ENCODE measurements at regions not wholly inside any gene's neighbourhood (a gene's known extent, or its start where the extent isn't known, plus 50 kb on each side); places are given as distances from the start of the nearest gene placed in this dataset.

DNA sequence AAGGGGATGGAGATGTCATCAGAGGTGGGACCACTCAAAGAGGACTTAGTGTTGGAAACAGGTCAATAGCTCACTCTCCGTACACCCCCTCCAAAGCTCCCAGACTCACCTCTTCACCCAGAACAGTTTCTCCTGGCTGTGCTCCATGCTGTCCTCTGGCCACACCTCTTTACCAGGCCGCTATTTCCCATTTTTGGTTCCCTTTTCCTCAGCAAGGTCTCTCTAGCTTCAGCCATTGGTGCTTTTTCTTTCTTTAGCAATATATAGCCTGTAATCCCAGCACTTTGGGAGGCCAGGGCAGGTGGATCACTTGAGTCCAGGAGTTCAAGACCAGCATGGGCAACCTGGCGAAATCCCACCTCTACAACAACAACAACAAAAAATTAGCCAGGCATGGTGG lies 123.6 kb upstream of the SMAD3 start:
- no peak for DNase-seq (ENCODE audit: low read depth in 4 of 4, low spot score in 3 of 4)

DNA sequence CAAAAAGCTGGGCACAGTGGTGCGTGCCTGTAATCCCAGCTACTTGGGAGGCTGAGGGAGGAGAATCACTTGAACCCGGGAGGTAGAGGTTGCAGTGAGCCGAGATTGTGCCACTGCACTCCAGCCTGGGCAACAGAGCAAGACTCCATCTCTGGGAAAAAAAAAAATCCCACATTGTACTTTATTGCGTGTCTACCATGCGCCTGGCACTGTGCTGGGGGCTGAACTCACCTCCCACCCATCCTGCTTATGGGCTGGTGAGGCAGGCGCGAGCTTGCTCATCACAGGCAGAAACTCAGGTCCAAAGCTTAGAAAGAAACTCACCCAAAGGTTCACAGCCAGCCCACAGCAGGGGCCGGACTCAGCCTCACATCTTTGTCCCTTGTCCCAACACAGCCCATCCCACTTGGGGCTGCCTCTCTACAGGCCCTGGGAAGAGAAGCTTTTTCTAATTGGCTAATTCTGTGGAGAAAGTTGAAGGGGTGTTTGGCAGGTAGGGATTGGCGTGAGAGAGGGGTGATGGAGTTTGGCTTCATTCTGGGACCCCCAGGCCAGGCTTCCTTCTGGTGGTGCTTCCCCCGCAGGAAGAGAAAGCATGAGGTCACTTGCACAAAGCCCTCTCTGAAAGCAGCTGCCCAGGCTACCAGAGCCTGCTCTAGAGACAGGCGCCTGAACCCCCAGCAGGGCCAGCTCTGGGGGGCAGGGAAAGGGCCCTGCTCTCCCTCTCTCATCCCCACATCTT lies 122.6 kb upstream of the SMAD3 start:
- DNase-seq (ENCODE audit: low read depth in 4 of 4, low spot score in 3 of 4) = no peak

DNA sequence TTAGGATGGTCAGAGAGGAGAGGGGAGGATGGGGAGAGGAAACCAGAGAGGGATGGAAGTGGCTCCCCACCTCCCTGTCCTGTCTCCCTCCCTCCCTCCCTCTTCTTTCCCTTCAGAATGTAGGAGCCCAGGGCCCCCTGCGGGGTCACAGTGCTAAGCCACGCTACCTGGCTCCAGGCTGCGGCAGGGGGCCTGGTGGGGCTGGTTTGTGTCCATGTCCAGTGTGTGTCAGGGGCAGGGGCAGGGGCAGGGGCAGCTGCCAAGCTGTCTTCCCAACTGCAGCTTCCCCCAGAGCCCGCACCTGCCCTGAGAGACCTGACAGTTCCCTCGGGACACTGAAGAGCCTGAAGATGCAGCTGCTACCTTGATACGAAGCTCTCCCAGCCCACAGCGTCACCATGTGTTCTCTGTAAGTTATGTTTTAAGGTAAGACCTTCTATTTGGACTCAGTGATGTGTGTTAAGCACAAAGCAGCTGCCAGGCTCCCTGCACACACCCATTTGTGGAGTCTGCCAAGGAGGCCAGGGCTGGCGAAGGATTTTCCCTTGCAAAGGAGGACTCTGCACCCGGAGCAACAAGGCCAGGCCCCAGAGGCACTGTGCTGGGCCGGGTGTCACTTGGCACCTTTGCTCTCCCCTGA lies 121.8 kb upstream of the SMAD3 start:
- DNase-seq (ENCODE audit: low read depth in 4 of 4, low spot score in 3 of 4) = no peak

DNA sequence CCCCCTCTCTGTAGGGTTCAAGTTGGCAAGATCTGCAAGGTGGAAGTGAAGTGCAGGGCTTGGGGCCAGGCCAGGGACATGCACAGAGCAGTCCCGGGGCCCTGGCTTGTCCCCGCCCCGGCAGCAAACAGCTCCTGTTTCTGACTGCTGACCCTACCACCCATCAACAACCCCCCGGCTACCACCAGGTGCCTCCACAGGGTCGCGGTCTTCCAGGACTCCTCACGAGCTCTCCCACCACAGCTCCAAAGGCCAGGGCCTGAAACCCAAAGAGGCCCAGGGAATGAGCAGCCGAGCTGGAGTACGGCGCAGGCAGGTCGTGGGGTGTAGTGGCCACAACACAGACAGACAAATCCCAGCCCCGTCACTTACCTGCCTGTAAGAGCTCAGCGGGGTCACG lies 121.3 kb upstream of the SMAD3 start:
- no peak for DNase-seq (ENCODE audit: low read depth in 4 of 4, low spot score in 3 of 4)

DNA sequence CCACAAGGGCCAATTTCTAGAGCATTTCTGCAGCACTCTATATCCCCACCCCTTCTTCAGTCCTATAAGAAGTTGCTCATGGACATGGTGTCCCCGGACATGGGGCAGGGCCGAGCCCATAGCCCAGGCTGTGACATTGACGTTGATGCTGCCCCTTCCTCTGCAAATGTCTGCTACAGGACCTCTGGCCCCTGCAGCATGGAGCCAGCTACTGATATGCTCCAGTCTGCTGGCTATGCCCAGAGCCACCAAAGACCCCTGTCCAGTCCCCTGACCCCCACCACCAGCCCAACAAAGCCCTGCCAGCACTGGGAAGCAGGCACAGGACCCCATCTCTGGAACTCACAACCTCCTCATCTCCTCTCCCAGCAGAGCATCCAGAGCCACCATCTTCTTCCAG lies 120.1 kb upstream of the SMAD3 start:
- DNase-seq (ENCODE audit: low read depth in 4 of 4, low spot score in 3 of 4) = no peak

DNA sequence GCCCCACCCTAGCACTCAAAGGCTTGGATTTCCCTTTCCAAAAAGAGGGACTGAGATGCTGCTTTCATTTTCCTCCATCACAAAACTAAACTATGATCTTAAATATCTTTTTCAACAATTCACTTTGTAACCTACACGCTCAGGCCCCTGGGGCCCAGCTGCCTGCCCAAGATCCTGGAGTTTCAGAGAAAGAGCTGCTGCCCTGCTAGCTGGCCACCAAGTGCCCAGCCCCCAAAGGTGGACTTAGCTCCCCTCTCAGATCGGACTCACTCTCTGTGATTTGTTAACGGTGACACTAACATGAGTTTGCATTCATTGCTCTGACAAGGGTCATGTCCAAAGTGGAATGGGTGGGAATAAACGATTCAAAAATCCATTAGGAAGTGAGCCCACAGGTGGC lies 119.6 kb upstream of the SMAD3 start:
- DNase-seq (ENCODE audit: low read depth in 4 of 4, low spot score in 3 of 4) = no peak

DNA sequence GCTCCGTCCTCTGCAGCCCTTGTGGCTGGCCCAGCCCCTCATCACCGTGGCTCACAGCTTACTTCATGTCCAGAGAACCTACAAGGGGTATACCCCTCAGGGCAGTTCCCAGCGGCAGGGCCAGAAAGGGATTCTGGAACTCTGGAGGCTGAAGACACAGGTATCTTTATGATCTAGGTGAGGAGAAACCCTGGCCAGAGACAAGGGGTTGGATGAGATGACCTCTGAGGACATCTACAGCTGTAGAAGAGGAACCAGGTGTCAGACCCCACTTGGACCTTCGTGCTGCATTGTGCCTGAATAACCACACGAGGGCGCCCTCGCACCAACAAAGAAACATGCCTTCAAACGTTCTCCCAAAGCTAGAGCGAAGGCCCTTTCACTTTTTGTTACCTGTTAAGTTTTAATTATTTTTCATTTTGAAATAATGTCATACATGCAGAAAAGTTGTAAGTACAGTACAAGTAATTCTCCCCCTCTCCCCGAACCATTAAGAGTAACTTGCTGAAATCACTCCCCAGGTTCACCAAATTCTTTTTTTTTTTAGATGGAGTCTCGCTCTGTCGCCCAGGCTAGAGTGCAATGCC lies 118.7 kb upstream of the SMAD3 start:
- peak; percentile 48 to 61 (median 56) for DNase-seq (ENCODE audit: low read depth in 4 of 4, low spot score in 3 of 4)

DNA sequence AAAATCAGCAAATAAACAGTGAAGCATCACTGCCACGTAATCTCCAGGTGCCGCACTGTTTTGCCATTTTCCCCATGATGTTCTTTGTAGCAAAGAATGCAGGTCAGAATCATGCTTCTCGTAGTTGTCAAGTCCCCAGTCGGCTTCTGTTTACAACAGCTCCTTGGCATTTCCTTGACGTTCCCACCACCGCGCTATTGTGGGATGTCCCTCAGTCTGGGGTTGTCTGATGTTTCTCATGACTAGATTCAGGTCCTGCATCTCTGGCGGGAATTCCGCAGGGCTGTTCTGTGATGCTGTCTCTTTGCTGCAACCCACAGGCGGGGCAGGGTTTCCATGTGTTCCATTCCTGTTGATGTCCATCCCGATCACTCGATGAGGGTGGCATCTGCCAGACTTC lies 117.9 kb upstream of the SMAD3 start:
- DNase-seq (ENCODE audit: low read depth in 4 of 4, low spot score in 3 of 4) = no peak

DNA sequence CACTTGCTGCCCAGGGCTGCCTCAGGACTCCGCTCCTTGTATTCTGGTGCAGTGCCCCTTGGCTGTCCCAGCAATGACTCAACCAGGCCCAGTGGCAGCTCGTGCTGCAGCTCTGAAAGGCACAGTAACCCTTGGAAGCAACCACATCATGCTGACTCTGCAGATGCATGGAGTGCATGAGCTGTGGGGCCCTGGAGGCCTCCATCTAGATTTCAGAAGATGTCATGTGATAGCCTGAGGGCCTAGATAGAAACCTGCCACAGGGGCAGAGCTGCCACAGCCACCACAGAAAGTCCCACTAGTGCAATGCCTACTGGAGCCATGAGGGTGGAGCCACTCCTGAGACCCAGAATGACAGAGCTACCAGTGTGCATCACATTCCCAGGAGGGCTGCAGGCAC lies 117.1 kb upstream of the SMAD3 start:
- DNase-seq (ENCODE audit: low read depth in 4 of 4, low spot score in 3 of 4) = no peak

DNA sequence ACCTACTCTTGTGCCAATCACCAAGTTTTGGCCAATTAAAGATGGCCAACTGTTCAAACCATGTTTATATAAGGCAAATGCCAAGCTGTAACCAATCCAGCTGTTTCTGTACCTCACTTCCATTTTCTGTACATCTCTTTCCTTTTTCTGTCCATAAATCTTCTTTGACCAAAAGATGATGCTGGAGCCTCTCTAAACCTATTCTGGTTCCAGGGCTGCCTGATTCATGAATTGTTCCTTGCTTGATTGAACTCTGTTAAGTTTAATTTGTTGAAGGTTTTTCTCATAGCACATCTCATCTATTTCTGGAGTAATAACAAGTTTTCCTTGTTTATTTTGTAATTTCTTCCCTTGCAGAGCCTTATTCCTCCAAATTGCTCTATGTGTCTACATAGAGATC lies 115.3 kb upstream of the SMAD3 start:
- no peak for DNase-seq (ENCODE audit: low read depth in 4 of 4, low spot score in 3 of 4)

DNA sequence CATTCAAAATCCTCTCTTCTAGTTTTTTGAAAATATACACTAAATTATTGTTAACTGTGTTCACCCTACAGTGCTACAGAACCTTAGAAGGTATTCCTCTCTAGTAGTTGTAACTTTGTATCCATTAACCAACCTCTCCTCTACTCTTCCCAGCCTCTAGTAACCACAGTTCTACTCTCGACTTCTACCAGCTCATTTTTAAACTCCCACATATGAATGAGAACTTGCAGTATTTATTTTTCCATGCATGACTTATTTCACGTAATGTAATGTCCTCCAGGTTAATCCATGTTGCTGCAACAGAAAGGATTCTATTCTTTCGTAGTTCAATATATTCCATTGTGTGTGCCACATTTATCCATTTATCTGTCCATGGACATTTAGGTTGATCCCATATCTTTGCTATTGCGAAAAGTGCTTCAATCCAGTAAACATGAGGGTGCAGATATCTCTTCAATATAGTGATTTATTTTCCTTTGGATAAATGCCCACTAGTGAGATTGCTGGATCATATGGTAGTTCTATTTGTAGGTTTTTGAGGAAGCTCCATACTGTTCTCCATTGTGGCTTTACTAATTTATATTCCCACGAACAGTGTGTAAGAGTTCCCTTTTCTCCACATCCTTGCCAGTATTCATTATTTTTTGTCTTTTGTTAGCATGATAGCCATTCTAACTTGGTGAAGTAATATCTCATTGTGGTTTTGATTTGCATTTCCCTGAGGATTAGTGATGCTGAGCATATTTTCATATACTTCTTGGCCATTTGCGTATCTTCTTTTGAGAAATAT lies 113.7 kb upstream of the SMAD3 start:
- DNase-seq (ENCODE audit: low read depth in 4 of 4, low spot score in 3 of 4) = no peak

DNA sequence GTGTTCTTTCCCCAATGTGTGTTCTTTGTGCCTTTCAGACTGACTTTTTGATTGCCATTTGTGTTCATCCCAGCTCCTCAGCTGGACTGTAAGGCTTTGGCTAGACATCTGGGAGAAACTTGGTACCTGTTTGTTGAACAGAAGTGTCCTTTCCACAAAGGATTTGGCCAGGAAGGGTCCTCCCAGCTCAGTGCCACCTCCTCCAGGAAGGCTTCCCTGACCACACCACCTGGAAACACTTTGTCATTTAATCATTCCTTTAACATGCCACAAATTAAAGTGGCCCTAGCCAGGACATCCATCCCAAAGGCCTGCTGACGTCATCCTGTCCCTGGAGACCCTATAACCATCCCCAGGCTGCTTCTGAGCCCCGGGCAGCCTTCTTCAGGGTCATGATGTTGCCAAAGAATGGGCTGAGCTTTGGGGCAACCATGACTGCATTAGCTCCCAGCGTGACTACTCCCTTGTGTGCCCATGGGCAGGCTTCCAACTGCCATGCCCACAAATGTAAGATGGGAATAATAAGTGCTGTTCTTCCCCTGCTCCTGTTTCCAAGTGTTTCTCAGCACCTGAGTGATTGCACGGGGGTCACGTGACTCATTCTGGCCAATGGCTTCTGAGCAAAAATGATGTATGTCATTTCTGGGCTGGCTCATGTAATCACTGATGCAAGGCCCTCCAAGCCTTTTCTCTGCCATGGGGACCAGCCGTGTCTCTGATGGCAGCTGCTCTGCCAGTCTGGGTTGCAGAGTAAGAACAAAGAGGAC lies 112.5 kb upstream of the SMAD3 start:
- no peak for DNase-seq (ENCODE audit: low read depth in 4 of 4, low spot score in 3 of 4)

DNA sequence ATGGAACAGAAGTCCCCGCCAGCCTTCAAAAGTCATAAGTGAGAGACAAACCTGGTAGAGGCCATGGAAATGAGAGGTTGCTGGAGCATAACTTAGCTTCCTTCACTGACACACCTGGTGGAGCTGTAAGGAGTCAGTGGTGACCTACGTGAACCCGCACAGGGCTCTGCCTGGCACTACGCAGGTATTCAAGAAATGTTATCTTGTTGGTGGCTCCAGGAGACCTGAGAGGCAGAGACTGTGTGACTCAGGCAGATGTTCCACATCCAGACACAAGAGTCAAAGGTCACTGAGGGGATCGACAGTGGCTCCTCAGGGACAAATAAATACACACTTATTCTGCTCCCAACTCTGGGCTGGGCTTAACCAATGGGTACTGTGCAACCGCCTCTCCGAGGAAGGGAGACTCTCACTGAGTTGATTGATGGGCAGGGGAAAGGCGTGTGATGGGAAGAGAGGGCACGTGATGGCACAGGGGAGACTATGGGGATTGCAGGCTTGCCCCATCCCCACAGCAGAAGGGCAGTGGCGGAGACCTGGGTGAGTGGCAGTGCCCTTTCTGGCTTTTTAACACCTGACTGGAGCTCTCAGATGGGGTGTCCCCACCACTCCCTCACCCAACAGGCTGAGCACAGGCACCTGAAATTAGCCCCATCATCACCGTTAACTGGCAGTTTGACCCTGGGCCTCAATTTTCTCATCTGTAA lies 111.7 kb upstream of the SMAD3 start:
- DNase-seq (ENCODE audit: low read depth in 4 of 4, low spot score in 3 of 4) = no peak

DNA sequence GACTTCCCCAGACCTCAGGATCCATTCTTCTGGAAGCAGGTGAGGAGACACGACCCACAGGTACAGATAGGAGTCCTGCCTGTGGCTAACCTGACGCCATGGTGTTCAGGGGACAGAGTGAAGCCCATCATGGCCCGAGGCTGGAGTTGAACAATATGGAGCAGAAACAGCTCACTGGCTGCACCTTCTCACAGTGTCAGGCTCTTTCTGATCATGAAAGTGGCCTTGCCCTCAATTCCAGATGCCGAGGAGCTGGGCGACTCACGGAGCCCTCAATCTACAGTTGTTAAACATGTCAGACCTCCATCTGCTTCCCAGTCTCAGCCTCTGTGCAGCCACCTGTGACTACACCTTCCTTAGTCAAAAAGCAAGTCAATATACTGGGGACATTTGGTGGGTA lies 110.8 kb upstream of the SMAD3 start:
- no peak for DNase-seq (ENCODE audit: low read depth in 4 of 4, low spot score in 3 of 4)

DNA sequence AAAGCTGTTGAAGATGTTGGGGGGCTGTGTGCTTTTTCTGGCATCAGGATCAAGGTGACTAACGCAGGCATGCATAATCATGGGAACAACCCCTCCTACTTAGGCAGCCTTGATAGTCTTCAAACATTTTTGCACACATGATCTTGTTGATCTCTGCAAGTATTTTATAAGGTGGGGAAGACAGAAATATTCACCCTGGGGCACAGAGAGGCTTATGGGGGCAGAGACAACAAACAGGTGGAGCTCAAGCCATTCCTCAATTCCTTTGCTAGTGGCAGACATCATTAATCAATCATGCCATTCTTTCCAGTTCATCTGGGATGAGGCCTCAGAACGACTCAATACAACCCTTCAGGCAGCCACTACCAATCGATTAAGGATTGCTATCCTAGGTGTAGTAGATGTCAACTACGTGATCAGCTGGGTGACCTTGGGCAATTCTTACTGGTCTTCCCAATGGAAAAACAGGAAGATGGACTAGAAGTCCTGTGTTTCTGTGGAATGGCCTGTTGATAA lies 110.3 kb upstream of the SMAD3 start:
- no peak for DNase-seq (ENCODE audit: low read depth in 4 of 4, low spot score in 3 of 4)

DNA sequence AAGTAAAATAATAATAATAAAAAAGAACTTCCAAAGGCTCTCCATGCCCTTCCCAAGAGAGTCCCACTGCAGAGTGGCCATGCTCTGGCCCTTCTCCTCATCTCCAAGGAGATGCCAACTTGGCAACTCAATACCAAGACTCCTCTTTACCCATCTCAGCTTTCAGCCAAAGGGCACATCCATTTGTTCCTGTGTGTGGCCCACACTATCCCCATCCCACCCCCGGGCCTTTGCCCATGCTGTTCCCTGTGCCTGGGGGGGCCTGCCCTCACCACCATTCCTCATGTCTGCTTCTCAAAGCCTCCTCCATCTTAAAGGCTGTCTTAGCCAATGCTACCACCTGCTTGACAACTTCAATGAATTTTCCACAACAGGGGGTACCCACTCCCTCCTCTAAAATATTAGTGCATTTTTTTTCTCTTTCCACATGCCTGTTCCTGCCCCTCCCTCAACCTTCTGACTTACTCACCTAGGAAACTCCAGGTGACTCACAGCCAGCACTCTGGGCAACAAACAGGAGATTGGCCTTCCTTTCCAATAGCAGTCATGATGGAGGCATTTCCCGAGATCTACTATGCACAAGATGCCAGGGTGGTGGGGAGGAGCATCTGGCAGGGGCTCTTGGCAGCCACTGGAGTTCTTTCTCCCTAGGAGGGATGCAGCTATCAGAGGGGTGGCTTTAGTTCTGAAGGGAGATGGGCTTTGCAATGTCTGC lies 109.4 kb upstream of the SMAD3 start:
- DNase-seq (ENCODE audit: low read depth in 4 of 4, low spot score in 3 of 4) = no peak

DNA sequence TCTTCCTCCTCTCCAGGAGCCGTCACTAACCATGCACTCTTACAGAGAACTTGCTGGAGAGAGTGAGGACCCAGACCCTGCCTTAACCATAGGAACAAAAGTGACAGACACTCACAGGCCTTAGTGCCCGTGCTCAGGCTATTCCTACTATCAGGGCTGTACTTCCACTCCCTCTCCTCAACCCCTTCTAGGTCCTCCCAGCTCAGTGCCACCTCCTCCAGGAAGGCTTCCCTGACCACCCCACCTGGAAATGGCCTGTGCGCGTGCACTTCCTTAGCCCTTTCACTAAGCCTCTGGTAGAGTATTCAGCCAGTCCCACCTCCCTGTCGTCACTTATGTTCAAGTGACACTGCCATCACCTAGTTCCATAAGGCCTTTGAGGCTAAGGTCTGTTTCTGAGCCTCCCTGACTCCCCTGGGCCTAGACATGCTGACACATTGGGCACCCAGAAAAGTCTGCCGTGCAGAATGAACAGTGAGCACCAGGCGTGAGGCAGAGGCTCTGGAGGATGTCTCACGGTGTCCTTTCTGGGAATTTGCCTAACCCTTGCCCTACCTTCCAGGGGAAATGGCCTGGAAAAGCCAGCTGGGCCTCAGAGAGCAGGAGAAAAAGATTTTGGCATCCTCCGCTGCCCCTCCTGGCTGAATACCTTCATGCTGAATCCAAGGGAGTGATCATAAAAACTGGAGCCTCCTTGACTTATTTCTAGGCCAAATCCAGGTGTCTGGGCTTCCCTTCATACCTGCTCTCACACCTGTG lies 108.6 kb upstream of the SMAD3 start:
- DNase-seq (ENCODE audit: low read depth in 4 of 4, low spot score in 3 of 4) = no peak

DNA sequence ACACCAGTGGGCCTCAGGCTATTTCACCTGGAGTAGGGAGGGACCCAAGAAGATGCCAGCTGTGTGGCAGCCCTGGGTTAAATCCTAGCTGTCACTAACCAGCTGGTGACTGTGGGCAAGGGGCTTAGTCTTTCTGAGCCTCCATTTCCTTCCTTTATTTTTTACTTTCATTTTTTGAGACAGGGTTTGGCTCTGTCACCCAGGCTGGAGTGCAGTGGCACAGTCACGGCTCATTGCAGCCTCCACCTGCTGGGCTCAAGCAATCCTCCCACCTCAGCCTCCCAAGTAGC lies 108.0 kb upstream of the SMAD3 start:
- DNase-seq (ENCODE audit: low read depth in 4 of 4, low spot score in 3 of 4) = no peak

DNA sequence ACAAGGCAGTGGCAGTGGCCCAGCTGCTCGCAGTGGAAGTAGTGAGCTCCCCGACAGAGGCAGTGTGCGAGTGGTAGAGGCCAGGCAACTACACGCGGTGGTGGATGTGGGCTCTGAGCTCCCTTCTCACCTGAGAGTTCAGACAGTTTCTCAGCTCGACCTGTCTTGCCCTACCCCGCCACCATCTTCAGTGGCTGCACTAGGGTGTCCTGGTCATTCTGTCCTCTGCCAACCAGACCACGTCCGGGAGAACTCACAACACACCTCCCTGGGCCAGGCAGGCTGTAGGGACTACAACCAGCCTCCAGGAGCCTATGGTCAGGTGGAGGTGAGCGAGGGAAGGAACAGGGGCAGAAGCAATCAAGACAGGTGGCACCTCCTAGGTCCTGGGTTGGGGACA lies 106.3 kb upstream of the SMAD3 start:
- no peak for DNase-seq (ENCODE audit: low read depth in 4 of 4, low spot score in 3 of 4)
